Osteoblast (primary cell): ENCODE measurements at regions not wholly inside any gene's neighbourhood (a gene's known extent, or its start where the extent isn't known, plus 50 kb on each side); places are given as distances from the start of the nearest gene placed in this dataset.

Experiments
- DNase-seq: peaks from one replicate; pipeline ENCODE4 v3.0.0; 2011; ENCODE audit warnings: low spot score, mixed read lengths; ENCODE audit not compliant: insufficient read length; ENCODE audit errors: missing footprints
- H2AFZ ChIP-seq: 2 replicates; pipeline ENCODE4 v1.6.0; 2011; ENCODE audit warnings: mild to moderate bottlenecking, low read length
- H3K27ac ChIP-seq: 2 replicates; pipeline ENCODE4 v1.5.1; 2011; ENCODE audit warnings: mild to moderate bottlenecking, low read depth, low read length, moderate library complexity
- H3K27me3 ChIP-seq: 2 replicates; pipeline ENCODE4 v1.6.0; 2012; ENCODE audit warnings: mild to moderate bottlenecking, control low read depth, inconsistent platforms, low read length, moderate library complexity; ENCODE audit not compliant: insufficient read depth
- H3K36me3 ChIP-seq: 2 replicates; pipeline ENCODE4 v1.5.1; 2011; ENCODE audit warnings: mild to moderate bottlenecking, low read length, control low read depth, moderate library complexity; ENCODE audit not compliant: insufficient read depth
- H3K4me1 ChIP-seq: 2 replicates; pipeline ENCODE4 v1.5.1; 2011; ENCODE audit warnings: mild to moderate bottlenecking, low read length, control low read depth, moderate library complexity; ENCODE audit not compliant: insufficient read depth
- H3K4me2 ChIP-seq: 2 replicates; pipeline ENCODE4 v1.6.0; 2011; ENCODE audit warnings: mild to moderate bottlenecking, low read length; ENCODE audit not compliant: insufficient read depth
- H3K4me3 ChIP-seq: fragments of 200-600 bp; sonication (generic); 3 replicates; pipeline ENCODE4 v1.5.1; 2012; ENCODE audit warnings: mild to moderate bottlenecking, low read length, inconsistent platforms; ENCODE audit not compliant: insufficient read depth
- H3K79me2 ChIP-seq: 2 replicates; pipeline ENCODE4 v1.6.0; 2012; ENCODE audit warnings: mild to moderate bottlenecking, low read length, control low read depth, inconsistent platforms; ENCODE audit not compliant: insufficient read depth
- H3K9me3 ChIP-seq: 2 replicates; pipeline ENCODE4 v1.5.1; 2011; ENCODE audit warnings: low read depth, low read length, control low read depth
- H4K20me1 ChIP-seq: 2 replicates; pipeline ENCODE4 v1.6.0; 2012; ENCODE audit warnings: mild to moderate bottlenecking, low read length, control low read depth; ENCODE audit not compliant: insufficient read depth
- CTCF ChIP-seq: IDR thresholded peaks from 2 replicates; pipeline ENCODE4 v1.5.1; 2011; ENCODE audit warnings: mild to moderate bottlenecking, low read depth, low read length, moderate library complexity; ENCODE audit errors: extremely low read depth

GRCh38 chr1:38505944-38506343 is 353.6 kb downstream of the RRAGC start:
- Histone ChIP-seq H3K27me3 (no peaks in the 10 kb centered on the region), H3K79me2 (no peaks in the 10 kb centered on the region), H3K27ac (no peak overlapping the region), H3K36me3 (no peaks in the 10 kb centered on the region), H3K4me2 (no peak overlapping the region), H3K4me3 (no peak overlapping the region), H2AFZ (no peak overlapping the region), H3K9me3 (no peaks in the 10 kb centered on the region), H4K20me1 (no peaks in the 10 kb centered on the region), H3K4me1 (no peaks in the 10 kb centered on the region)
- DNase-seq = no peak
- no peak for TF ChIP-seq CTCF

GRCh38 chr1:38502758-38503157 is 356.8 kb downstream of the RRAGC start:
- TF ChIP-seq CTCF = no peak
- H3K4me3 ChIP-seq = no peak overlapping the region
- no peaks in the 10 kb centered on the region for H4K20me1 ChIP-seq
- no peaks in the 10 kb centered on the region for H3K27me3 ChIP-seq
- no peaks in the 10 kb centered on the region for H3K4me1 ChIP-seq
- no peak for DNase-seq
- no peak overlapping the region for H2AFZ ChIP-seq
- H3K9me3 ChIP-seq = no peaks in the 10 kb centered on the region
- H3K36me3 ChIP-seq = no peaks in the 10 kb centered on the region
- H3K4me2 ChIP-seq = no peak overlapping the region
- H3K27ac ChIP-seq = no peak overlapping the region
- no peaks in the 10 kb centered on the region for H3K79me2 ChIP-seq

GRCh38 chr1:38500891-38501290 is 358.7 kb downstream of the RRAGC start:
- Histone ChIP-seq H3K4me2 (no peak overlapping the region), H3K4me1 (no peaks in the 10 kb centered on the region), H3K36me3 (no peaks in the 10 kb centered on the region), H4K20me1 (no peaks in the 10 kb centered on the region), H2AFZ (no peak overlapping the region), H3K27me3 (no peaks in the 10 kb centered on the region), H3K9me3 (no peaks in the 10 kb centered on the region), H3K79me2 (no peaks in the 10 kb centered on the region), H3K27ac (no peak overlapping the region), H3K4me3 (no peak overlapping the region)
- TF ChIP-seq CTCF = no peak
- no peak for DNase-seq

- H3K79me2 ChIP-seq = no peaks in the 10 kb centered on the region
- H2AFZ ChIP-seq = no peak overlapping the region
- no peaks in the 10 kb centered on the region for H3K9me3 ChIP-seq
- no peak for DNase-seq
- H3K4me1 ChIP-seq = no peaks in the 10 kb centered on the region
- no peaks in the 10 kb centered on the region for H3K27me3 ChIP-seq
- H4K20me1 ChIP-seq = no peaks in the 10 kb centered on the region
- no peaks in the 10 kb centered on the region for H3K36me3 ChIP-seq
- H3K4me3 ChIP-seq = no peak overlapping the region
- TF ChIP-seq CTCF = peak; percentile 43
- H3K4me2 ChIP-seq = no peak overlapping the region
- H3K27ac ChIP-seq = no peak overlapping the region
Observed at GRCh38 chr1:38500352-38500751, 359.2 kb downstream of the RRAGC start.
